Esophagus muscularis mucosa (tissue), 4 donors: ENCODE measurements at regions not wholly inside any gene's neighbourhood (a gene's known extent, or its start where the extent isn't known, plus 50 kb on each side); places are given as distances from the start of the nearest gene placed in this dataset.

Experiments used
- DNase-seq: peaks from one replicate; pipeline ENCODE4 v3.0.0-alpha.2; 2017; ENCODE audit errors: extremely low spot score
- H3K27ac ChIP-seq, 4 donors: fragments of 200-600 bp; sonication (generic); replicated peaks in 1 of 4; 1 replicate in 3 of 4; 2 replicates in 1 of 4; pipeline ENCODE4 v1.5.1; 2016 to 2019; ENCODE audit warnings: mild to moderate bottlenecking in 1 of 4
- H3K27me3 ChIP-seq, 4 donors: fragments of 200-600 bp; sonication (generic); one replicate each; pipeline versions ENCODE4 v1.5.1 to v1.6.0; 2016 to 2019
- H3K36me3 ChIP-seq, 4 donors: fragments of 200-600 bp; sonication (generic); one replicate each; pipeline ENCODE4 v1.5.1; 2016 to 2019
- H3K4me1 ChIP-seq, 4 donors: fragments of 200-600 bp; sonication (generic); one replicate each; pipeline ENCODE4 v1.5.1; 2016 to 2019
- H3K4me3 ChIP-seq, 4 donors: fragments of 200-600 bp; sonication (generic); 1 replicate in 2 of 4; 2 replicates in 2 of 4; pipeline ENCODE4 v1.5.1; 2016 to 2019; ENCODE audit warnings: mild to moderate bottlenecking in 4 of 4, moderate library complexity in 1 of 4
- H3K9me3 ChIP-seq, 4 donors: fragments of 200-600 bp; sonication (generic); 1 replicate in 3 of 4; 2 replicates in 1 of 4; pipeline ENCODE4 v1.5.1; 2016 to 2019
- EP300 ChIP-seq: sonication (generic); formaldehyde crosslinking; IDR thresholded peaks from one replicate; pipeline ENCODE4 v1.6.1; 2017; ENCODE audit warnings: antibody characterized with exemption
- POLR2A ChIP-seq: fragments of 450-650 bp; IDR thresholded peaks from one replicate; pipeline ENCODE4 v1.6.1; 2017; ENCODE audit warnings: antibody characterized with exemption, moderate library complexity, mild to moderate bottlenecking, low read depth
- POLR2AphosphoS5 ChIP-seq, 2 donors: sonication (generic); formaldehyde crosslinking; IDR thresholded peaks; one replicate each; pipeline ENCODE4 v1.6.1; 2017; ENCODE audit warnings: antibody characterized with exemption in 2 of 2
- WGBS: methylation state at CpG from one replicate; pipeline ENCODE4 v1.1.5; 2018; 5-methylcytosine and 5-hydroxymethylcytosine counted together
- intact Hi-C: fragments of 100-400 bp; cut with DNase I; formaldehyde crosslinking; loops from one replicate; pipeline ENCODE4 v1.15.1; 2023
- TF ChIP-seq, protein P1 (sequence below), 3 experiments: fragments of 200-600 bp in 2 of 3; fragments of 450-650 bp in 1 of 3; sonication (generic) in 2 of 3; IDR thresholded peaks; one replicate each; pipeline ENCODE4 v1.5.1; 2017 to 2019; ENCODE audit warnings: antibody characterized with exemption in 3 of 3, mild to moderate bottlenecking in 2 of 3, moderate library complexity in 1 of 3

DNA sequence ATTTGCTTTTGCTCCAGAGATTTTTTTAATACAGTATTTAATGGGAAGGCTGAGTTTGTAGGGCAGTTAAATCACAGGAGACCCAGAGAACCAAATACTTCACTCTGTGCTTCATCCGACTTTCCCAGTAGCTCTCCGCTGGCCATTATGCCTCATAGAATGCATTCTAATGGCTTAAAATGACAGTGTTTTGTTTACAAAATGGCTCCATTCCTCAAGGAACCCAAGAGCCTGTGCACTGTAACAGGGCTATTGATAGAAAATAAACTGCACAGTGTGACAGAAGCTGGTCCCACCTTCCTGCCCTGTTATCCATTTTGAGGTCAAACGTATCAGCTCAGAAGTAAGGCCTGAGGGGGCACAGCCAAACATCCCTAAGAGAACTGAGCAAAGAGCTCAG is 136.5 kb downstream of the RAP2A start:
- intact Hi-C loops = no loop called here

DNA sequence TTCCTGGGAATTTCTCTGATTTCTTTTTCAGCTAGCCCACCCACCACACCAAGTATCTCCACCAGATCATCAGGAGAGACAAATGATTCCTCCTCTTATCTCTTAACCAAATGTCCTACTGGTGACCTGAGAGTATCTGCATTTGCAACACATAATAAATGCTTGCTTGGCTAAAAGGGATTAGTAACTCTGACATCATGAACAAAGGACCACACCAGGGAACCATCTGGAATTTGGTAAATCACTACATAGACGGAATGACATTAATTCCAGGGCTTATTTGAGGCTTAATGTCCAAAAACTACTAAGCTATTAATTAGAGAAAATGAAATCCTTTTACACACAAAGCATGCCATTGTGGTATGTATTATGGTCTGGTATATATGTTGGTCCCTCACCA is 139.0 kb downstream of the RAP2A start:
- Histone ChIP-seq H3K4me1 (no peaks in the 10 kb centered on the region), H3K27ac (no peak overlapping the region), H3K36me3 (no peaks in the 10 kb centered on the region), H3K27me3 (no peaks in the 10 kb centered on the region), H3K4me3 (no peak overlapping the region), H3K9me3 (no peaks in the 10 kb centered on the region)
- TF ChIP-seq POLR2AphosphoS5 (IDR thresholded peaks at IDR 0.05) (no peak), EP300 (no peak), POLR2A (no peak)
- TF ChIP-seq, protein P1, sequence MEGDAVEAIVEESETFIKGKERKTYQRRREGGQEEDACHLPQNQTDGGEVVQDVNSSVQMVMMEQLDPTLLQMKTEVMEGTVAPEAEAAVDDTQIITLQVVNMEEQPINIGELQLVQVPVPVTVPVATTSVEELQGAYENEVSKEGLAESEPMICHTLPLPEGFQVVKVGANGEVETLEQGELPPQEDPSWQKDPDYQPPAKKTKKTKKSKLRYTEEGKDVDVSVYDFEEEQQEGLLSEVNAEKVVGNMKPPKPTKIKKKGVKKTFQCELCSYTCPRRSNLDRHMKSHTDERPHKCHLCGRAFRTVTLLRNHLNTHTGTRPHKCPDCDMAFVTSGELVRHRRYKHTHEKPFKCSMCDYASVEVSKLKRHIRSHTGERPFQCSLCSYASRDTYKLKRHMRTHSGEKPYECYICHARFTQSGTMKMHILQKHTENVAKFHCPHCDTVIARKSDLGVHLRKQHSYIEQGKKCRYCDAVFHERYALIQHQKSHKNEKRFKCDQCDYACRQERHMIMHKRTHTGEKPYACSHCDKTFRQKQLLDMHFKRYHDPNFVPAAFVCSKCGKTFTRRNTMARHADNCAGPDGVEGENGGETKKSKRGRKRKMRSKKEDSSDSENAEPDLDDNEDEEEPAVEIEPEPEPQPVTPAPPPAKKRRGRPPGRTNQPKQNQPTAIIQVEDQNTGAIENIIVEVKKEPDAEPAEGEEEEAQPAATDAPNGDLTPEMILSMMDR (IDR thresholded peaks at IDR 0.05) = no peak
- DNase-seq = no peak
- WGBS = 75% methylated on average over 1 of the region's 1 CpG
- intact Hi-C loops = no loop called here

More for the DNA sequence above, 136.5 kb downstream of the RAP2A start:
- H3K9me3 ChIP-seq = no peaks in the 10 kb centered on the region
- H3K27ac ChIP-seq = no peak overlapping the region
- no peak for DNase-seq
- no peaks in the 10 kb centered on the region for H3K36me3 ChIP-seq
- H3K4me3 ChIP-seq = no peak overlapping the region
- no peaks in the 10 kb centered on the region for H3K4me1 ChIP-seq
- 78% methylated on average over 3 of the region's 3 CpGs for WGBS
- no peak for TF ChIP-seq POLR2A
- no peak for TF ChIP-seq POLR2AphosphoS5 (IDR thresholded peaks at IDR 0.05)
- no peak for TF ChIP-seq EP300
- TF ChIP-seq, protein P1 (IDR thresholded peaks at IDR 0.05) = no peak
- H3K27me3 ChIP-seq = peaks cover 0 to 6% (median 0%) of the 10 kb centered on the region in 4 donors

DNA sequence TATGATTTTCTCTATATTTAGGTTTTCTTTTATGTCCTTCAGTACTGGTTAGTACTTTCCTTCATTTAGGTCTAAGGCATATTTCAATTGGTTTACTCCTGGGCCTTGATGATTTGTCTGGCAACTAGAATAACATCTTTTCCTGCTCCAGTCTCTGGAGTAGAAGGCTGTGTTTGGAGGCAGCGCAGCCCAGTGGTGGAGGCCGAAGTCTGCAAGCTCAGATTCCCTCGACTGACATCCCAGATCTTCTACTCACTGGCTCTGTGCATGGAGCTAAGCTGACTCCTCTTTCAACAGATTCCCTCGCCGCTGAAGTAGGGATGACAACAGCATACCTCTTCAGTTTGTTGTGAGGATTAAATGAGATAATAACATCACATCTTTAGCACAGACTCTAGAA is 141.0 kb downstream of the RAP2A start:
- no peak overlapping the region for H3K4me3 ChIP-seq
- no peaks in the 10 kb centered on the region for H3K4me1 ChIP-seq
- TF ChIP-seq, protein P1 (IDR thresholded peaks at IDR 0.05) = peak in 2 of 3 experiments; percentile 19 to 37
- TF ChIP-seq EP300 = no peak
- intact Hi-C loops = no loop called here
- no peaks in the 10 kb centered on the region for H3K36me3 ChIP-seq
- no peak overlapping the region for H3K27ac ChIP-seq
- no peaks in the 10 kb centered on the region for H3K9me3 ChIP-seq
- 73% methylated on average over 5 of the region's 5 CpGs for WGBS
- no peak for DNase-seq
- no peaks in the 10 kb centered on the region for H3K27me3 ChIP-seq

DNA sequence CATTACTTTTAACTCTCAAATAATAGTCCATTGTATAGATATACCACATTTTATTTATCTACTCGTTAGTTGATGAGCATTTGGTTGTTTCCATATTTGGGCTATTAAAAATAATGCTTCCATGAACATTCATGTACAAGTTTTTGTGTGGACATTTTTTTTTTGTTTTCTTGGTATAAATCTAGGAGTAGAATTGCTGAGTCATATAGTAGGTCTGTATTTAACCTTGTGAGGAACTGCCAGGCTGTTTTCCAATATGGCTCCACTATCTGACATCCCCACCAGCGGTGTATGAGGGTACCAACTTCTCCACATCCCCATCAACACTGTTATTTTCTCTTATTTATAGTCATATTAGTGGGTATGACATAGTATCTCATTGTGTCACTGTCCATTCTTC is 143.1 kb downstream of the RAP2A start:
- WGBS = 88% methylated on average over 2 of the region's 2 CpGs
- Histone ChIP-seq H3K4me3 (no peak overlapping the region), H3K36me3 (no peaks in the 10 kb centered on the region), H3K27ac (no peak overlapping the region), H3K9me3 (no peaks in the 10 kb centered on the region), H3K27me3 (no peaks in the 10 kb centered on the region), H3K4me1 (no peaks in the 10 kb centered on the region)
- DNase-seq = no peak
- intact Hi-C loops = no loop called here
- TF ChIP-seq EP300 (no peak), POLR2AphosphoS5 (IDR thresholded peaks at IDR 0.05) (no peak), POLR2A (no peak)
- TF ChIP-seq, protein P1 (IDR thresholded peaks at IDR 0.05) = no peak

DNA sequence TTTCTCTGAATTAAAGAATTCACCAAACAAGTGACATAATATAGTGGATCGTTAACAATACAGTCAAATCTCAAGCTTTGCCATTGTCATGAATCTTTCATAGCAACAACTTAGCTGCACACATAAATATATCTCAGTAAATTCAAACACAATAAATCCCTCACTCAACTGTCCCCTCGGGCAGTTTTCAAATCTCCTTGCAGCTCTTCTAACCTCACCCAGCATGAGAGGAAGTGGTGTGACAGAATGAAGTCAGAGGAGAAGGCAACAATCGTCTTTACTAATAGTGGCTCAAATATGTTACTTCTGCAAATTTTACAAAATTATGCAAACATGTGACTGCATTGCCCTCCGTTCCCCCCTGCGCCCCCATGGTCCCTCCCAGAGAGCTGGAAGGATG is 148.2 kb downstream of the RAP2A start:
- H3K4me3 ChIP-seq = no peak overlapping the region
- H3K27me3 ChIP-seq = peaks cover 0 to 3% (median 0%) of the 10 kb centered on the region in 4 donors
- DNase-seq = no peak
- WGBS = 77% methylated on average over 5 of the region's 5 CpGs
- TF ChIP-seq POLR2AphosphoS5 (IDR thresholded peaks at IDR 0.05) (no peak), POLR2A (no peak), EP300 (no peak)
- TF ChIP-seq, protein P1 (IDR thresholded peaks at IDR 0.05) = no peak
- H3K9me3 ChIP-seq = no peaks in the 10 kb centered on the region
- intact Hi-C loops = no loop called here
- H3K27ac ChIP-seq = no peak overlapping the region
- no peaks in the 10 kb centered on the region for H3K4me1 ChIP-seq
- H3K36me3 ChIP-seq = no peaks in the 10 kb centered on the region
